Hematopoietic multipotent progenitor cell treated with erythropoietin and hydrocortisone succinate and interleukin-3 and kit ligand, for 8 days (in vitro differentiated cells): ENCODE measurements at regions not wholly inside any gene's neighbourhood (a gene's known extent, or its start where the extent isn't known, plus 50 kb on each side); places are given as distances from the start of the nearest gene placed in this dataset.

ENCODE experiments used
- DNase-seq: peaks from one replicate; pipeline ENCODE4 v3.0.0-alpha.2; 2015

DNA sequence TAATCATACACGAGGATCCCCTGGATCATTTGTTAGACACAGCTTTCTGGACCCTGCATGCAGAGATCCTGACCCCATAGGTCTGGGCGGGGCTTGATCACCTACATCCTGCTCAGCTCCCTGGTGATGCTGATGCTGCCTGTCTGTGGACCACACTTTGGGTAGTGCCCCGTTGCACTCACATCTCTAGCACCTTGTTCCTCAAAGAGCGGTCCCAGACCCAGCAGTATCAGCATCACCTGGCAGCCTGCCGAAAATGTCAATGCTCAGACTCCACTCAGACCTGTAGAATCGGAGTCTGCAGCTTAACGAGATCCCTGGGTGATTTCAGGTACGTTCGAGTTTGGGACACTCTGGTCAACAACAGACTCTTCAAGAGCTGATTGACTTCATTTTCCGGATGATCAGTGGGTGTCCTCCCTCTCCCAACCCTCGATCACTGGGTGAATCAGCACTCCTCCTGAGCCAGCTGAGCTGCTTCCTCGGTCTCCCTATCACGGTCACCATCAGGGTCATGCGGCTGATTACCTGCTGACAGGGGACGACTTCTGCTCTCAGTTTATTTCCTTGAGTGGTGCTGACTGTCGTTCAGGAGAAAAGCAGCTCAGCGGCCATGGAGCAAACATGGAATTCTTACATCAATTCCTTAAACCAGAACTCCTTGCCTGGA lies 150.6 kb upstream of the RAB12 start:
- no peak for DNase-seq

DNA sequence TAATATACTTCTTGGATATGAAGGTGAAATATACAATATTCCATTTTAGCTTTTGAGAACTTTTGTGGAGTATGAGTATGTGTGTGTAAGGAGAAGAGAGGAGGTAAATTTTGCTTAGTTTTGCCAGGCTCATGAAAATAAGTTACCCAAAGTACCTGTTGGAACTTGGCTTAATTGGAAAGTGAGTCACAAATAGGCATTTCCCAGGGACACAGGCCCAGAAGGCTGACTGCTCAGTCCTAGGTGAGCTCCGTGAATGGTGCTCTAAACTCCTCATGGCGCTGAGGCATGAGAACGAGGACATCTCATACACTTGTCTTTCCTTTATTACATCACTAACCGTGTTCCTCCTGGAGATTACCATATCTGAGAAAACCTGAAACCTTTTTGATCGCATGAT lies 148.5 kb upstream of the RAB12 start:
- no peak for DNase-seq

GRCh38 chr18:8461544-8461943 lies 147.7 kb upstream of the RAB12 start:
- no peak for DNase-seq

DNA sequence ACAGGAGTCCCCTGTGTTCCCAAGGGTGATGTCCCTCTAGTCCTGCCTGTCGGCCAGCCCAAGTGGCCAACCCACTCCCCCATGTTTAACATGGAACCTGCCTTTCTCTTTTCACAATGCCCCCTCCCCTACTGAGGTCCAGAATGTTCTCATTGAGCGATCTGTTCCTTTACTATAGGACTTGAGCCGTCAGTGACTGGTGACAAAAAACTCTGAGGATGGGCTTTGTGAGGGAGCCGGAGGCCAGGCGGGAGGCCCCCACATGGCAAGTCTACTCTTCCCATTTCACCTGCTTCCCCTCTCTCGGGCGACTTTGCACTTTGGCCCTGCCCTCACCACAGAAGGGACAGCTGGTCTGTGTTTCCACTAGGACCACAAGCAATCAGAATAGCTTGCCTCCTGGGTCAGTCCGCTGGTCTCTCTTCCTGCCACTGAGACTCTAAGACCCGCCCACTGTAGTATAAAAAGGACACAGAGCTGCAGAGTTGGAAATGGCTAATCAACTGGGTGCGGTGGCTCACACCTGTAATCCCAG lies 146.5 kb upstream of the RAB12 start:
- no peak for DNase-seq

DNA sequence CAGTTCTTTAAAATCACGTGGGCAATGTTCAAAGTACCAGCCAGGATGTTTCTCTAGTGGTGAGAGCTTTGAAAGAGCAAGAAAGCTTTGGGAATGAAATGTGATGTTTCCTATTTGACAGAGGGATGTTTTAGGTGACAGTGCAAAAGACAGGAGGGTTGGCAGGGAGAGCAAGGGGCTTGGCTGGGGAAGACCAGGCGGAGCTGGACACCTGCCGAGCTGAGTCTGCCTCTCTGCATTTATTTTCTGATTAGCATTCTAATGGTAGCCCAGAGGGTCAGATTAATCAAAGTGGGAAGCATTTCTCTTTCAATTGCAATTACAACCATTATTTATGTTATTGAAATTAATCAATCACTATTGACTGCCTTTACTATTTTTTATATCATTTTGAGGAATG lies 145.4 kb upstream of the RAB12 start:
- no peak for DNase-seq

GRCh38 chr18:8468191-8468590 lies 141.0 kb upstream of the RAB12 start:
- DNase-seq: no peak

DNA sequence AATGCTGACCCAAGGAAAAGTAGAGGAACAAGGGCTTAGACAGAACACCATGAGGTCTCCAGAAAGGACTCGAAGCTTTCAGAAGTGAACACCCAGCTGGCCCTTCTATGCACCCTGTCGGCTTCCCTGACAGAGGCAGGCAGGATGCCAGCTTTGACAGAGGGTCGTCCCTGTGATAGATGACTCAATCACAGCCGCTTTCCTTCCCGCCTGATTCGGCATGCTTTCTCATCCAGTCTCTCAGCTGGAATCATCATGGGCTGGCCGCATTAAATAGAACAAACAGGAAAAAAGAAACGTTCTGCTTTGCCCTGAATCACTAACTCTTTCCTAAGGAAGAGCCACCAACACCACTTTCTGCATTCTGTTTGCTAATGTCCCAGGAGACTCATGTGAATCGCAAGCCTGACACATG lies 140.3 kb upstream of the RAB12 start:
- DNase-seq: no peak

GRCh38 chr18:8469544-8470130 lies 139.6 kb upstream of the RAB12 start:
- DNase-seq: no peak

GRCh38 chr18:8471372-8471771 lies 137.9 kb upstream of the RAB12 start:
- DNase-seq: no peak

DNA sequence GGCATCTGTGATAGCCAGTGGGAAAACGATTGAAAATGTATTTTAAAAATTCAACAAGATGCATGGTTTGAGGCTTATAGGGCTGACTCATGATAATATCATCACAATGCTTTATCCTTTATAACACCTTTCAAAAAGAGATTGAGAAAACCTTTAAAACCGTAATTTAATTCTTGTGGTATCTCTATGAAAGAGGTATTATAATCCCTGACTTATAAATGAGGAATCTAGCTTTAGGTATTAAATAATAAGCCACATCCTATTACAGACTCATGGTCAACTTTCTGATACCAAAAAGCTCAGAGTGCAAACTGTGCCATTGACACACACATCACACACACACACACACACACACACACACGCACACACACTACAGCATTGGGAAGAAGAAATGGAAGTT lies 134.6 kb upstream of the RAB12 start:
- DNase-seq: no peak

GRCh38 chr18:8477615-8478014 lies 131.6 kb upstream of the RAB12 start:
- DNase-seq: no peak

- peak; percentile 46 for DNase-seq
Observed at GRCh38 chr18:8478166-8478967, 130.9 kb upstream of the RAB12 start.

- no peak for DNase-seq
Observed at GRCh38 chr18:8478968-8479370, 130.3 kb upstream of the RAB12 start.

DNA sequence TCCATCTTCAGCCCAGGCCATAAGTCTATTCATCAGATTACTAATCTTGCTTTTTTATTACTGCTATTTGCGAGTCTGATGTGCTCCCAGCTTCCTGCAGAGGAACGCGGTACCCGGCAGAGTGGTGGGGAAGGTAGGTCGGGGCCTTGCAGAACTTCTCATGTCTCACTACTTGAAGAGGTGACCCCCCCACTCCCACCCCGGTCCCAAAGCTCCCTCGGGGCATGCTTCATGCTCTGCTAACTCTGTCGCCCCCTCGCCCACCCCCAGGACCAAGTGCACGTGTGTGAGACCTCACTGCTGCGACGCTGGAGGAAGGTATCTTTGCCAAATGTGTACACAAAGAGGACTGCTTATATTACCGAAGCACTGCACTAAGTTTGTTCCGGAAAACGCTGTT lies 129.4 kb upstream of the RAB12 start:
- DNase-seq: no peak

- peak; percentile 6 for DNase-seq
Observed at GRCh38 chr18:8480506-8481328, 128.5 kb upstream of the RAB12 start.

GRCh38 chr18:8484951-8485350 lies 124.3 kb upstream of the RAB12 start:
- no peak for DNase-seq

DNA sequence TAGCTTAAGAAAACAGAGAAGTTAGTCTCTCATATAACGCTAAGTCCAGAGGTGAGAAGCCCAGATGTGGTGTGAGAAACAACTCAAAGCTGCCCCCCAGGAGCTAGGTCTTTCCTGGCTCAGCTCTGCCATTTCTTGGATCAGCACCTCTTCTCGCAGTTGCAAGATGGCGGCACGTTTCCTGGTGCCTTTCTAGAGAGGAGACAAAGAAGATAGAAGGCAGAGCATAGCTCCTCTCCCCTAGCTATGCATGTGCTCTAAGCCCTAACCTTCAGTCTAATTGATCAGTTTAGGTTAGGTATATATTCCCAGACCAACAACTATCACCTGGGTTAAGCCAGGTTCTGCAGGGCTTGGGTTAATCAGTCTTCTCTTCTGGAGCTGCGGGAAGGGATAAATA lies 119.5 kb upstream of the RAB12 start:
- DNase-seq: no peak

DNA sequence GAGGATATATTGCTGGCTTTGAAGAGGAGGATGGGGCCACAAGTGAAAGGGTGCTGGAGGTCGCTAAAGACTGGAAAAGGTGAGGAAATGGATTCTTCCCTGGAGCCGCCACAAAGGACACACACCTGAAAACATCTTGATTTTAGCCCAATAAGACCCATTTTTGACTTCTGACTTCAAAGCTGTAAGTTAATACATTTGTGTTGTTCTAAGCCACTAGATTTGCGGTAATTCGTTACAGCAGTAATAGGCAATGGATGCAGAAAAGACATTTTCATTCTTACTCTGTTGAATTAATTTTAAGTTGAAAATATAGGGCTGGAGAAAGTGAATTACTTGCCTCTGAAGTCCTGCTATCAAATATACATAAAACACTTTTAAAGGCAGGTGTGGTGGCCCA lies 117.7 kb upstream of the RAB12 start:
- DNase-seq: no peak

DNA sequence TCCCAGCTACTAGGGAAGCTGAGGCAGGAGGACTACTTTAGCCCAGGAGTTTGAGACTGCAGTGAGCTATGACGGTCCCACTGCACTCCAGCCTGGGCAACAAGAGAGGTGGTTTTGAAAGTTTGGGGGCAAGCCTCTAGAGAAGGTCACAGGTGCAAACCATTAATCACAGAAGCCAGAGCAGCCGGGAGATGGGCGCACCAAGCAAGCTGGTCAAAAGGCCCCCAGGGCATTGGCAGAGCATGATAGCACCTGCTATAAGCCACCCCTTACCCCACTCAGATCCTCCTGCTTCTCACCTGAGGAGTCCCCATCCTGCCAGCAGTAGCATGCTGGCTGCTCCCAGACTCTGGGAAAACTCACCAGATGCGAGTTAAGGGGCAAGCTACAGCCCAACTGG lies 116.1 kb upstream of the RAB12 start:
- no peak for DNase-seq

DNA sequence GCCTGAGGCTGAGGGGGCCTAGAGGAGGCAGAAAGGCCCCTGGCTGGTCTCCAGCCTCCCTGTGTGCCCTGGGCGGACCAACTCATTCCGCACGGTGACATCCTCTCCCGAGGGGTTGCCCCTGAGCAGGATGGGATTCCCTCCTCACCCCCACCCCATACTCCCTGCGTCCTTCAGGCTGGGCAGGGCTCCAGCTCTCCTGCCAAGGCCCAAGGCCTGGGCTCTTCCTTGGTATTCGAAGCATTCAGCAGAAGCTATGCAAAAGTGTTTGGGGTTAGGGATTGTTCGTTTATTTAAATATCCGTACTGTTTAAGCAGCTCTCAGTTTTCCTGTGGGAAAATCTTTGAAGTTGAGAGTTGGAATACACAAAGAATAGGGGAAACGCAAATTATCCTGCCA lies 113.1 kb upstream of the RAB12 start:
- DNase-seq: no peak

DNA sequence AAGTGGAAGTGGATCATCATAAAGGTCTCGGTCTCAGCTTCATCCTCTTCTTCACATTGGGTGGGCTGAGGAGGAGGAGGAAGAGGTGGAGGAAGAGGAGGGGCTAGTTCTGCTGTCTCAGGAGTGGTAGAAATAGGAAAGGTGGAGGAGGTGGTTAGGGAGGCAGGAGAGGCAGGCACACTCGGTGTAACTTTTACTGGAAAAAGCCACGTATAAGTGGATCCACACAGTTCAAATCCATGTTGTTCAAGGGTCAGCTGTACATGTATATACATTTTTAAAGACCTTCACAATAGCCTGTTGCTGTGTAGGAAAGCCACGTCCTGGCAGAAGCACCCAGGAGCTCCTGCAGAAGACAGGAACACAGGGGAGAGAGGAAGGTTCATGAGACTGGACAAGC lies 110.3 kb upstream of the RAB12 start:
- no peak for DNase-seq

DNA sequence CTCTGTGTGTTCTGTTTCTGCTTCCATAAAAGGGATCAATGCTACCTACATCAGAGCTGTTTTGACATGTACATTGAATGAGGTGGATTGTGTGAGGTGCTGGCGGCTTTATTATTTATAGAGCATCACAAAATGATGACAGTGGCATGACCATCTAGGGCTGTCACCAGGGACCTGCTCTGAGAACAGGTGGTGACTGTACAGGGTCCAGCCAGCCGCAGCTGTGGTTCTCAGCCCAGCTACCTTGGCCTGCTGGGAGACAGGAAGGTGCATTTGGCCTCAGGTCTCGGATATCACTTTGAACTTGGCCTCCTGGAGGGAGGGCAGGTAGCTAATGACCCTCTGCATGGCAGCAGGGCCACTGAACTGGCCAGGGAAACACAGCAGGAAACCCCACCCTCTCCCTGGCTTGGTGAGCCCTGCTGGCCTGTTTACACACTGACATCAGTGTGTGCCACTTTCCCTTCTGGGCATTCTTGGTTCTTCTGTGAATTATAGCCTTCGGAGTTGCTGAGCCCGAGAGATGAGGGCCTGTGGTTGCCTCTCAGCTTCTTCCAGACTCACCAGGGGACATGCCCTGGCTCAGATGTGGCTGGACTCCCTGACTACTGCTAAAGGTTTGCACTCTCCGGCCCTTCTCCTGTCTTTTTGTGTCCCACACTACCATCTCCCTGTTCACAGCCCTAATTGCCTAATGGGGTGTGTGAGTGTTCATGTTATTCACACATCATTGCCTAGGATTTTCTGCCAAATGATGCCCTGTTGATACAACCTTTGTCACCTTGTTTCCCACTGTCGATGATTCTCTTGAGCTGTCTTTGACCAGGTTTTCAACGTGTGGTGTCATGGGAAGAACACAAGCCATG lies 109.2 kb upstream of the RAB12 start:
- no peak for DNase-seq
